ENCODE measurements at regions not wholly inside any gene's neighbourhood (a gene's known extent, or its start where the extent isn't known, plus 50 kb on each side); places are given as distances from the start of the nearest gene placed in this dataset.

GRCh38 chr2:7436096-7436906 lies 519.1 kb downstream of the RNF144A start:
- TF ChIP-seq POLR2AphosphoS5 (IDR thresholded peaks at IDR 0.05; ENCODE audit: low read depth, low read length), result no peak
- TF ChIP-seq REST (IDR thresholded peaks at IDR 0.05; ENCODE audit: insufficient read depth in 1 of 2, low read depth in 2 of 2, low read length in 2 of 2), result no peak
